HL-60 (cell line): ENCODE measurements at regions not wholly inside any gene's neighbourhood (a gene's known extent, or its start where the extent isn't known, plus 50 kb on each side); places are given as distances from the start of the nearest gene placed in this dataset.

Source experiments
- CTCF ChIP-seq: IDR thresholded peaks from one replicate; pipeline ENCODE4 v1.5.1; 2011; ENCODE audit warnings: low read length, control low read depth, inconsistent platforms; ENCODE audit not compliant: insufficient read depth
- GABPA ChIP-seq: IDR thresholded peaks from 2 replicates; pipeline ENCODE4 v1.6.1; 2012; ENCODE audit warnings: low read depth
- REST ChIP-seq: IDR thresholded peaks from 2 replicates; pipeline ENCODE4 v1.6.1; 2012; ENCODE audit warnings: low read depth; ENCODE audit not compliant: insufficient replicate concordance

GRCh38 chr2:81395746-81396145, 1091.2 kb upstream of the LRRTM1 start:
- TF ChIP-seq GABPA, result no peak
- no peak for TF ChIP-seq CTCF
- TF ChIP-seq REST, result no peak
